HUES64 (cell line): ENCODE measurements at regions not wholly inside any gene's neighbourhood (a gene's known extent, or its start where the extent isn't known, plus 50 kb on each side); places are given as distances from the start of the nearest gene placed in this dataset.

Experiments
- H3K27ac ChIP-seq: 2 replicates; pipeline ENCODE4 v1.7.0; 2013; ENCODE audit warnings: low read depth, low read length, inconsistent platforms
- H3K27me3 ChIP-seq: 2 replicates; pipeline ENCODE4 v1.6.1; 2013; ENCODE audit warnings: mild to moderate bottlenecking, low read length; ENCODE audit not compliant: insufficient read depth
- H3K36me3 ChIP-seq: 2 replicates; pipeline ENCODE4 v1.6.1; 2013; ENCODE audit warnings: mild to moderate bottlenecking, low read length; ENCODE audit not compliant: insufficient read depth
- H3K4me1 ChIP-seq: 2 replicates; pipeline ENCODE4 v1.6.1; 2013; ENCODE audit warnings: mild to moderate bottlenecking, low read length, moderate library complexity; ENCODE audit not compliant: insufficient read depth
- H3K4me3 ChIP-seq: 2 replicates; pipeline ENCODE4 v1.5.1; 2013; ENCODE audit warnings: mild to moderate bottlenecking, low read length, moderate library complexity
- H3K9ac ChIP-seq: 2 replicates; pipeline ENCODE4 v1.6.1; 2013; ENCODE audit warnings: mild to moderate bottlenecking, low read depth, low read length
- H3K9me3 ChIP-seq: 2 replicates; pipeline ENCODE4 v1.6.1; 2013; ENCODE audit warnings: low read depth, low read length; ENCODE audit not compliant: insufficient read depth
- WGBS: fragments of 150-250, 120-280 bp; methylation state at CpG from one replicate; pipeline ENCODE4 v1.1.7; 2013; ENCODE audit warnings: missing lambda C conversion rate; 5-methylcytosine and 5-hydroxymethylcytosine counted together

DNA sequence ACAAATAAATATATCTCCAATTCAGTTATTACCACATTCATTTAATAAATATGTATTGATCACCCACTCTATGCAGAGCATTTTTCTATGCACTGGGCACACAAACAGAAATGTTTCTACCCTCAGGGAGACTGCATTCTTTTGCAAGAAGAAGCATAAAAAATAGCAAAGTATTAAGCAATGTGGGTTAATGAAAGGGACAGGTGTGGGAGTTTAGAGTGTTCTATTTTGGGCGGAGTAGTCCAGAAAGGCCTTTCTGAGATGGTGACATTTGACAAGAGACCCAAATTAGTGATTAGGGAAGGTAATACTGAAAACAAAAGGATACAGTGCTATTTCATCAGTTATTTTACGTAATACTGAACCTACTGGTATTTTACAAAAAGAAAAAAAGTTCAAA, 394.3 kb upstream of the CHST9 start:
- H3K36me3 ChIP-seq, result no peaks in the 10 kb centered on the region
- H3K9ac ChIP-seq, result no peak overlapping the region
- no peak overlapping the region for H3K4me3 ChIP-seq
- no peaks in the 10 kb centered on the region for H3K27me3 ChIP-seq
- peaks cover 13% of the 10 kb centered on the region; the same call in 1 of the 2 replicates for H3K4me1 ChIP-seq
- peaks cover 13% of the 10 kb centered on the region; the same call in 1 of the 2 replicates for H3K9me3 ChIP-seq
- no peak overlapping the region for H3K27ac ChIP-seq
- WGBS, result 97% methylated on average over 1 of the region's 2 CpGs

GRCh38 chr18:27577752-27578151, 392.6 kb upstream of the CHST9 start:
- no peak overlapping the region for H3K27ac ChIP-seq
- H3K9me3 ChIP-seq, result peaks cover 13% of the 10 kb centered on the region; the same call in 1 of the 2 replicates
- WGBS, result 70% methylated on average over 4 of the region's 5 CpGs
- no peak overlapping the region for H3K9ac ChIP-seq
- no peak overlapping the region for H3K4me3 ChIP-seq
- H3K36me3 ChIP-seq, result no peaks in the 10 kb centered on the region
- H3K4me1 ChIP-seq, result peaks cover 13% of the 10 kb centered on the region; the same call in 1 of the 2 replicates
- no peaks in the 10 kb centered on the region for H3K27me3 ChIP-seq

DNA sequence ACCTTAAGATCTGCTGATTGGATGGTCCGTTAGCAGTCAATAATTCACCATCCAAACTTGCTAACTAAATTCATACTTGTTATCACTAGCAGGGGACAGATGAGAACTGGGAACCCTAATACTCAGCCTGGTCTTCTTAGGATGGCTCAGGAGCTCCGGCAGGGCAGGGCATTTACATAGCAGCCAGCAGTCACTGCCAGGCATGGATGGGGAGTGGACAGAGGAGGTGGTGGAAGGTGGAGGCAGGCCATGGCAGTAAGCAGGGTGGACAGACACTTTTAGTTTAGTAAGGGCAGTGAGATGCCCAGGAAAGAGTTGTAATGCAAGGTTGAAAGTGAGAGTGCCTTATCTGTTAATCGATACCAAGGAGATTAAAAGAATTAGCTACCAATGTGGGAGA, 392.2 kb upstream of the CHST9 start:
- no peaks in the 10 kb centered on the region for H3K36me3 ChIP-seq
- H3K9me3 ChIP-seq, result peaks cover 10% of the 10 kb centered on the region; the same call in 1 of the 2 replicates
- H3K27ac ChIP-seq, result no peak overlapping the region
- no peak overlapping the region for H3K4me3 ChIP-seq
- no peaks in the 10 kb centered on the region for H3K27me3 ChIP-seq
- H3K9ac ChIP-seq, result no peak overlapping the region
- peaks cover 13% of the 10 kb centered on the region; the same call in 1 of the 2 replicates for H3K4me1 ChIP-seq
- 84% methylated on average over 3 of the region's 3 CpGs for WGBS

- Histone ChIP-seq H3K27me3 (no peaks in the 10 kb centered on the region; the same call in 1 of the 2 replicates), H3K9ac (no peak overlapping the region), H3K27ac (no peak overlapping the region), H3K4me3 (no peak overlapping the region), H3K9me3 (no peaks in the 10 kb centered on the region), H3K36me3 (no peaks in the 10 kb centered on the region), H3K4me1 (peaks cover 17% of the 10 kb centered on the region)
- WGBS, result no CpG with 5 or more reads among the region's 1 CpG
Measured at GRCh38 chr18:27567434-27567833, 382.3 kb upstream of the CHST9 start.

GRCh38 chr18:27564066-27564465, 379.0 kb upstream of the CHST9 start:
- H3K27ac ChIP-seq, result no peak overlapping the region
- no peak overlapping the region for H3K4me3 ChIP-seq
- peaks cover 48% of the 10 kb centered on the region for H3K4me1 ChIP-seq
- H3K27me3 ChIP-seq, result peaks cover 5% of the 10 kb centered on the region
- no peaks in the 10 kb centered on the region for H3K9me3 ChIP-seq
- H3K9ac ChIP-seq, result no peak overlapping the region
- 91% methylated on average over 3 of the region's 3 CpGs for WGBS
- no peaks in the 10 kb centered on the region for H3K36me3 ChIP-seq

- Histone ChIP-seq H3K4me3 (no peak overlapping the region), H3K9me3 (0 out of 2 replicates have a peak, but pooled peaks cover 5% of the 10 kb centered on the region), H3K27me3 (peaks cover 5% of the 10 kb centered on the region), H3K36me3 (no peaks in the 10 kb centered on the region), H3K4me1 (peaks cover 55% of the 10 kb centered on the region), H3K9ac (no peak overlapping the region), H3K27ac (no peak overlapping the region)
- WGBS, result 94% methylated on average over 4 of the region's 4 CpGs
Measured at GRCh38 chr18:27558388-27559155, 373.5 kb upstream of the CHST9 start.

- Histone ChIP-seq H3K4me3 (no peak overlapping the region), H3K27me3 (peaks cover 5% of the 10 kb centered on the region; the same call in 1 of the 2 replicates), H3K9ac (no peak overlapping the region), H3K36me3 (no peaks in the 10 kb centered on the region), H3K4me1 (peaks cover 38% of the 10 kb centered on the region), H3K9me3 (0 out of 2 replicates have a peak, but pooled peaks cover 5% of the 10 kb centered on the region), H3K27ac (no peak overlapping the region)
- 74% methylated on average over 4 of the region's 4 CpGs for WGBS
Measured at GRCh38 chr18:27556741-27557140, 371.6 kb upstream of the CHST9 start.

- H3K4me3 ChIP-seq, result no peak overlapping the region
- H3K4me1 ChIP-seq, result no peaks in the 10 kb centered on the region
- no peak overlapping the region for H3K27ac ChIP-seq
- no peaks in the 10 kb centered on the region for H3K9me3 ChIP-seq
- H3K36me3 ChIP-seq, result no peaks in the 10 kb centered on the region
- H3K27me3 ChIP-seq, result no peaks in the 10 kb centered on the region
- H3K9ac ChIP-seq, result no peak overlapping the region
- WGBS, result 96% methylated on average over 6 of the region's 6 CpGs
Measured at GRCh38 chr18:27549335-27550039, 364.4 kb upstream of the CHST9 start.

DNA sequence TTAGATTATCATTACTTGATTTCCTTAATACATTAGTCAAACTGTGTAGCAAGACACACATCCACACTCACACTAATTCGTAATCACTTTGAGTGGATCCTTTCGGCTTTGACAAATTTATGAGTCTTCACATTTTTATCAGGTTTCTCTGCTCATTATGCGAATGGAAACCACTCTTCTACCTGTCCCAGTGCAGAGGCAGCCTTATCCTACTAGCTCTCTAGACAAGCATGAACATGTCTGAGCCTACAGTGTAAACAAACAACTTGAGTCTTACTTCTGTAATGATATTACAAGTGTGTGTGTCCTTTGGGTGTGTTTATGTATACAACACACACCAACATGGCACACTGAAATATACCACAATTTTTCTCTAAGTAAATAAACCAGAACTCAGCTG, 361.9 kb upstream of the CHST9 start:
- Histone ChIP-seq H3K9ac (no peak overlapping the region), H3K27me3 (no peaks in the 10 kb centered on the region), H3K36me3 (no peaks in the 10 kb centered on the region), H3K9me3 (no peaks in the 10 kb centered on the region), H3K27ac (no peak overlapping the region), H3K4me3 (no peak overlapping the region), H3K4me1 (peaks cover 9% of the 10 kb centered on the region)
- 94% methylated on average over 3 of the region's 3 CpGs for WGBS

- Histone ChIP-seq H3K36me3 (no peaks in the 10 kb centered on the region), H3K9ac (no peak overlapping the region), H3K4me3 (no peak overlapping the region), H3K27ac (no peak overlapping the region), H3K27me3 (no peaks in the 10 kb centered on the region), H3K9me3 (no peaks in the 10 kb centered on the region), H3K4me1 (peaks cover 22% of the 10 kb centered on the region)
Measured at GRCh38 chr18:27544206-27544605, 359.1 kb upstream of the CHST9 start.

- Histone ChIP-seq H3K27me3 (no peaks in the 10 kb centered on the region), H3K9me3 (no peaks in the 10 kb centered on the region), H3K4me3 (no peak overlapping the region), H3K9ac (no peak overlapping the region), H3K27ac (no peak overlapping the region), H3K36me3 (no peaks in the 10 kb centered on the region), H3K4me1 (peaks cover 22% of the 10 kb centered on the region)
- 100% methylated on average over 2 of the region's 3 CpGs for WGBS
Measured at GRCh38 chr18:27541293-27541692, 356.2 kb upstream of the CHST9 start.
